ENCODE measurements at regions not wholly inside any gene's neighbourhood (a gene's known extent, or its start where the extent isn't known, plus 50 kb on each side); places are given as distances from the start of the nearest gene placed in this dataset.
"Not testable (repeated sequence)": the region's sequence is repeated elsewhere in the genome, so short reads cannot be mapped to it uniquely, and the experiment has no call there.

GRCh38 chr5:106699198-106699597, 971.5 kb downstream of the EFNA5 start:
- DNase-seq (ENCODE audit: low spot score): no peak

GRCh38 chr5:106698169-106698568, 972.6 kb downstream of the EFNA5 start:
- DNase-seq (ENCODE audit: low spot score): no peak

GRCh38 chr5:106691701-106692100, 979.0 kb downstream of the EFNA5 start:
- no peak for DNase-seq (ENCODE audit: low spot score)

- no peak for DNase-seq (ENCODE audit: low spot score)
Observed at GRCh38 chr5:106690585-106690984, 980.2 kb downstream of the EFNA5 start.

- no peak for DNase-seq (ENCODE audit: low spot score)
Observed at GRCh38 chr5:106680330-106680729, 990.4 kb downstream of the EFNA5 start.

- no peak for DNase-seq (ENCODE audit: low spot score)
Observed at GRCh38 chr5:106677057-106677456, 993.7 kb downstream of the EFNA5 start.

GRCh38 chr5:106675687-106676086, 995.0 kb downstream of the EFNA5 start:
- no peak for DNase-seq (ENCODE audit: low spot score)

- DNase-seq (ENCODE audit: low spot score): no peak
Observed at GRCh38 chr5:106673941-106674340, 996.8 kb downstream of the EFNA5 start.

GRCh38 chr5:106661866-106662265, 1008.9 kb downstream of the EFNA5 start:
- DNase-seq (ENCODE audit: low spot score): no peak

GRCh38 chr5:106660681-106661080, 1010.1 kb downstream of the EFNA5 start:
- no peak for DNase-seq (ENCODE audit: low spot score)

- no peak for DNase-seq (ENCODE audit: low spot score)
Observed at GRCh38 chr5:106658150-106658549, 1012.6 kb downstream of the EFNA5 start.

- DNase-seq (ENCODE audit: low spot score): no peak
Observed at GRCh38 chr5:106656821-106657220, 1013.9 kb downstream of the EFNA5 start.

- DNase-seq (ENCODE audit: low spot score): no peak
Observed at GRCh38 chr5:106649031-106649430, 1021.7 kb downstream of the EFNA5 start.

- no peak for DNase-seq (ENCODE audit: low spot score)
Observed at GRCh38 chr5:106648401-106648800, 1022.3 kb downstream of the EFNA5 start.

- no peak for DNase-seq (ENCODE audit: low spot score)
Observed at GRCh38 chr5:106646106-106646505, 1024.6 kb downstream of the EFNA5 start.

GRCh38 chr5:106640511-106640910, 1030.2 kb downstream of the EFNA5 start:
- DNase-seq (ENCODE audit: low spot score): no peak

GRCh38 chr5:106639488-106639887, 1031.2 kb downstream of the EFNA5 start:
- DNase-seq (ENCODE audit: low spot score): no peak

GRCh38 chr5:106637275-106637674, 1033.5 kb downstream of the EFNA5 start:
- no peak for DNase-seq (ENCODE audit: low spot score)

GRCh38 chr5:106634375-106634774, 1036.4 kb downstream of the EFNA5 start:
- DNase-seq (ENCODE audit: low spot score): no peak

- DNase-seq (ENCODE audit: low spot score): no peak
Observed at GRCh38 chr5:106633825-106634224, 1036.9 kb downstream of the EFNA5 start.

GRCh38 chr5:106628456-106628855, 1042.3 kb downstream of the EFNA5 start:
- DNase-seq (ENCODE audit: low spot score): not testable (repeated sequence)

GRCh38 chr5:106610041-106610440, 1060.7 kb downstream of the EFNA5 start:
- DNase-seq (ENCODE audit: low spot score): no peak

- no peak for DNase-seq (ENCODE audit: low spot score)
Observed at GRCh38 chr5:106601620-106602019, 1069.1 kb downstream of the EFNA5 start.

GRCh38 chr5:106600803-106601202, 1069.9 kb downstream of the EFNA5 start:
- DNase-seq (ENCODE audit: low spot score): no peak

GRCh38 chr5:106595864-106596263, 1074.9 kb downstream of the EFNA5 start:
- DNase-seq (ENCODE audit: low spot score): no peak
